Left ventricle myocardium inferior (tissue), 1 donor: ENCODE measurements at regions not wholly inside any gene's neighbourhood (a gene's known extent, or its start where the extent isn't known, plus 50 kb on each side); places are given as distances from the start of the nearest gene placed in this dataset.

Source experiments
- DNase-seq: peaks from one replicate; pipeline ENCODE4 v3.0.0-alpha.2; 2020
- H3K27ac ChIP-seq: fragments of 200-600 bp; replicated peaks from 2 replicates; pipeline ENCODE4 v1.8.0; 2021
- H3K27me3 ChIP-seq: fragments of 200-600 bp; 2 replicates; pipeline ENCODE4 v1.8.0; 2021; ENCODE audit warnings: low read depth
- H3K36me3 ChIP-seq: fragments of 200-600 bp; 2 replicates; pipeline ENCODE4 v1.8.0; 2021
- H3K4me1 ChIP-seq: fragments of 200-600 bp; 2 replicates; pipeline ENCODE4 v1.8.0; 2021
- H3K4me3 ChIP-seq: fragments of 200-600 bp; 2 replicates; pipeline ENCODE4 v1.8.0; 2021; ENCODE audit warnings: mild to moderate bottlenecking, moderate library complexity
- H3K9me3 ChIP-seq: fragments of 200-600 bp; replicated peaks from 2 replicates; pipeline ENCODE4 v1.8.0; 2021
- intact Hi-C: fragments of 100-400 bp; cut with micrococcal nuclease; formaldehyde crosslinking; loops from one replicate; pipeline ENCODE4 v1.11.0; 2022
- TF ChIP-seq, protein P1 (sequence below): fragments of 200-600 bp; IDR thresholded peaks from 2 replicates; pipeline ENCODE4 v1.8.0; 2021; ENCODE audit warnings: antibody characterized with exemption, mild to moderate bottlenecking, borderline replicate concordance
- donor health status: DM: no; HTN: yes; CAD: no; lungs with severe emphysema.

DNA sequence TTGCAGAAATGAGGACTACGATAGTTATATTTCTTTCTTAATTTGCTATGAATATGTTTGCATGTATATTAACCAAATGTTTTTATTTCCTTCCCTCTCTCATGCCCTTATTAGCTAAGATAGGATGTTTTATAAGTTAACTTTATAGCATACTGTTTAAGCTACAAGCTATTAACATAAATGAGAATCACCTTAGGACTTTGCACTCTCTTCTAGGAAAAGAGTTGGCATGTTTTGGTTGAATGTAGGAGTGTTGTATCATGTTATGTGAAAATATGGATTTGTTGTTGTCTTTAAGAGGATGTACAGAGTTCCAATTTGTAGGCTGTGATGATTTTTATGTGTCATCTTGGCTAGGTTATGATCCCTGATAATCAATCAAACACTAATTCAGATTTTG, 467.4 kb upstream of the SETBP1 start:
- TF ChIP-seq, protein P1, sequence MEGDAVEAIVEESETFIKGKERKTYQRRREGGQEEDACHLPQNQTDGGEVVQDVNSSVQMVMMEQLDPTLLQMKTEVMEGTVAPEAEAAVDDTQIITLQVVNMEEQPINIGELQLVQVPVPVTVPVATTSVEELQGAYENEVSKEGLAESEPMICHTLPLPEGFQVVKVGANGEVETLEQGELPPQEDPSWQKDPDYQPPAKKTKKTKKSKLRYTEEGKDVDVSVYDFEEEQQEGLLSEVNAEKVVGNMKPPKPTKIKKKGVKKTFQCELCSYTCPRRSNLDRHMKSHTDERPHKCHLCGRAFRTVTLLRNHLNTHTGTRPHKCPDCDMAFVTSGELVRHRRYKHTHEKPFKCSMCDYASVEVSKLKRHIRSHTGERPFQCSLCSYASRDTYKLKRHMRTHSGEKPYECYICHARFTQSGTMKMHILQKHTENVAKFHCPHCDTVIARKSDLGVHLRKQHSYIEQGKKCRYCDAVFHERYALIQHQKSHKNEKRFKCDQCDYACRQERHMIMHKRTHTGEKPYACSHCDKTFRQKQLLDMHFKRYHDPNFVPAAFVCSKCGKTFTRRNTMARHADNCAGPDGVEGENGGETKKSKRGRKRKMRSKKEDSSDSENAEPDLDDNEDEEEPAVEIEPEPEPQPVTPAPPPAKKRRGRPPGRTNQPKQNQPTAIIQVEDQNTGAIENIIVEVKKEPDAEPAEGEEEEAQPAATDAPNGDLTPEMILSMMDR = no peak
- DNase-seq = no peak
- Histone ChIP-seq H3K9me3 (peaks cover 13% of the 10 kb centered on the region), H3K27ac (no peak overlapping the region), H3K4me1 (no peaks in the 10 kb centered on the region), H3K36me3 (no peaks in the 10 kb centered on the region), H3K4me3 (no peak overlapping the region), H3K27me3 (no peaks in the 10 kb centered on the region)
- intact Hi-C loops = no loop called here

DNA sequence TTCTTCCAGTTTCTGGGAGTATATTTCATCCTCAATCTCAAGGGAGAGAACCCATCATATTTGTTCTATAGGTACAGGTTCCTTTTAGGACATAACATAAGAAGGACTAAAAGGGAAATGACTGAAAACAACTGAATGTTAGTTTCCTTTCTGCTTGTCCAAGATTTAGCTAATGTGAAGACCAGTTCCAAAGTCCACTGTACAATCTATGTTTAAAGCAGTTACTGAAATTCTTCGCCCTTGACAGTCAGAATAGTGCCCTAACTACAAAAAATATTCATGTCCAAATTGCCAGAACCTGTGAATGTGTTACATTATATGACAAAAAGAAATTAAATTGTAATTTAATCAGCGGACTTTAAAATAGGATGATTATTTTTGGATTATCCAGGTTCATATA, 466.3 kb upstream of the SETBP1 start:
- no peak for DNase-seq
- intact Hi-C loops = no loop called here
- Histone ChIP-seq H3K9me3 (peaks cover 13% of the 10 kb centered on the region), H3K27ac (no peak overlapping the region), H3K4me1 (no peaks in the 10 kb centered on the region), H3K4me3 (no peak overlapping the region), H3K27me3 (no peaks in the 10 kb centered on the region), H3K36me3 (no peaks in the 10 kb centered on the region)
- TF ChIP-seq, protein P1 = no peak

DNA sequence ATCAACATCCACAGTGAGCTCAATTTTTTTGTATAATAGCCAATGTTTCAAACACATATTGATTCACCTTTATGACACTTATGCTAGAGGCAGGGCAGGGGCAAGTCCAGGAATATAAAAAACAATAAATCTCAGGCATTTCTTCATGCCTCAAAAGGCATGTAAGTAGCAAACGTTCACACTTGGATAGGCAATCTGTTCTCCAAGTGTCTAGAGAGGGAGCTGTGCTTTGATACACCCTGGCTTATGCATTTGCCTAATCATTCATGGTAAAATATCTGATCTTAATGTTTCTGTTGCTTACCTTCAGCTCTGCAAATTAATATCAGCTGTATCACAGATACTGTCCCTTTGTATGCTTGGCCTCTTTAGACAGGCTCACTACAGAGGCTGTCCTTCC, 464.5 kb upstream of the SETBP1 start:
- H3K27me3 ChIP-seq = no peaks in the 10 kb centered on the region
- TF ChIP-seq, protein P1 = no peak
- intact Hi-C loops = no loop called here
- no peaks in the 10 kb centered on the region for H3K36me3 ChIP-seq
- no peaks in the 10 kb centered on the region for H3K4me1 ChIP-seq
- no peak for DNase-seq
- H3K4me3 ChIP-seq = no peak overlapping the region
- H3K9me3 ChIP-seq = peaks cover 13% of the 10 kb centered on the region
- H3K27ac ChIP-seq = no peak overlapping the region

DNA sequence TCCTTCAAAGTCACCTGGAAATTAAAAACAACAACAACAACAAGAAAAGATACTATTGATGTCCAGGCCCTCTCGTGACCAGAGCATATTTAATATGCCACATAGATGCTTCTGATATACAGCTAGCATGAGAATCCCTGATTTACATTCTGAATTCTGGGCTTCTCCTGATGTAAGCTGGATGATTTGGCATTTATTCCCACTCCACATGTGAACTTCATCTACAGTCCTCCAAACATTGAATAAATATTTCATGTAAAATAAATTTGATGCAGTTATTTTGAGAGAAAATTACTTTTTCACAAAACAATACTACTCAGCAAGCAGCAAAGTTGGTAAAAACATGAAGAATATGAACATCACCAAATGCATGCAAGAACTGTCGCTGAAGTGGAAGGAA, 453.2 kb upstream of the SETBP1 start:
- no peak overlapping the region for H3K27ac ChIP-seq
- peaks cover 10% of the 10 kb centered on the region for H3K4me1 ChIP-seq
- no peaks in the 10 kb centered on the region for H3K27me3 ChIP-seq
- H3K9me3 ChIP-seq = no peaks in the 10 kb centered on the region
- TF ChIP-seq, protein P1 = no peak
- no peaks in the 10 kb centered on the region for H3K36me3 ChIP-seq
- no peak overlapping the region for H3K4me3 ChIP-seq
- intact Hi-C loops = no loop called here
- no peak for DNase-seq

DNA sequence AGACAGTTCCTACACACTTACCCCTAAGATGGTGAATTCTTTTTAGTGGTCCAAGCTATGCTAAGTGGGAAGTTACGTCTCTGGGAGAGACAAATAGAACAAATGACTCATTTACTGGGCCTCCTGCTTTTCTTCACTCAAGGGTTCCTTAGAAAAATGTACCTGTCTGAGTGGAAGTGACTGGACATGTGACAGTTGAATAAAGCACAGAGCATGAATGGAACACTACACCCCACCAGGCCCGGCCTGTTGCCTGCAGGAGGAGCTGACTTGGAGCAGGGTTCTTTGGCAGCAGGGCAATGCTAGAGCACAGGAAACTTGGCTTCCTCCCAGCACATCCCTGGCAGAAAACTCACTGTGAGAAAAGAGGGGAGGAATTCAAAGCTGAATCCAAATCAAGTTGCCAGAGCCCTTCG, 451.0 kb upstream of the SETBP1 start:
- Histone ChIP-seq H3K4me3 (no peak overlapping the region), H3K9me3 (no peaks in the 10 kb centered on the region), H3K27ac (peak overlapping the region; percentile 44), H3K27me3 (no peaks in the 10 kb centered on the region), H3K4me1 (peaks cover 10% of the 10 kb centered on the region), H3K36me3 (no peaks in the 10 kb centered on the region)
- TF ChIP-seq, protein P1 = peak; percentile 28
- intact Hi-C loops = no loop called here
- peak; percentile 74 for DNase-seq

DNA sequence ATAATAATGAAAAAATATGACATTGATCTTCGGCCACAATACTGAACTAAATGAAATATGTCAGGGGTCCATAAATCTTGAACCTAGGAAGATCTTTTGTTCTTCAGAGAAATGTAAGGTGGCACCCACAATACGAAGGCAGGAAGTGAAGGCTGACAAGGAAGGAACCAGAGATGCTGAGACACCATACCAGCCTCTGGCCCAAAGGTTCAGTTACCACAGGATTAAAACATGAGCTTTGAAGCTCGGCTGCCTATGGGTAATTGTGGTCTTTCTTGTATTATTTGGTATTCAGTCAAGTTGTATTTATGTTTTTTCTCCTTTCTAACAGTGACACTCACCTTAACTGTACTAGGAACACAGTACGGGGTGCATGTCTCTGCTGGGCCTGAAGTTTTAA, 448.8 kb upstream of the SETBP1 start:
- no peaks in the 10 kb centered on the region for H3K36me3 ChIP-seq
- H3K4me3 ChIP-seq = no peak overlapping the region
- H3K27me3 ChIP-seq = no peaks in the 10 kb centered on the region
- no peak overlapping the region for H3K27ac ChIP-seq
- TF ChIP-seq, protein P1 = no peak
- H3K9me3 ChIP-seq = no peaks in the 10 kb centered on the region
- peaks cover 10% of the 10 kb centered on the region for H3K4me1 ChIP-seq
- intact Hi-C loops = no loop called here
- DNase-seq = no peak
